Nephron (organoid): ENCODE measurements at regions not wholly inside any gene's neighbourhood (a gene's known extent, or its start where the extent isn't known, plus 50 kb on each side); places are given as distances from the start of the nearest gene placed in this dataset.

Experiments
- H3K27ac Mint-ChIP-seq, 3 experiments: 2 replicates each; pipeline ENCODE4 v1.8.0; 2020; ENCODE audit warnings: mixed read lengths in 3 of 3, mild to moderate bottlenecking in 2 of 3, moderate library complexity in 1 of 3
- H3K27me3 Mint-ChIP-seq: 2 replicates; pipeline ENCODE4 v1.8.0; 2021; ENCODE audit warnings: low read depth, mild to moderate bottlenecking, moderate library complexity, mixed read lengths
- H3K36me3 Mint-ChIP-seq: 2 replicates; pipeline ENCODE4 v1.8.0; 2020; ENCODE audit warnings: low read depth, mixed read lengths
- H3K4me1 Mint-ChIP-seq: 2 replicates; pipeline ENCODE4 v1.8.0; 2020; ENCODE audit warnings: mixed read lengths
- H3K4me3 Mint-ChIP-seq, 3 experiments: 2 replicates each; pipeline ENCODE4 v1.8.0; 2020; ENCODE audit warnings: mild to moderate bottlenecking in 3 of 3, mixed read lengths in 3 of 3, moderate library complexity in 2 of 3
- H3K9me3 Mint-ChIP-seq: 2 replicates; pipeline ENCODE4 v1.8.0; 2020; ENCODE audit warnings: mixed read lengths
- TF ChIP-seq, protein P1 (sequence below), 3 experiments: fragments of 200-600 bp; sonication (generic); IDR thresholded peaks; one replicate each; pipeline ENCODE4 v1.5.0; 2021; ENCODE audit warnings: antibody characterized with exemption in 3 of 3; ENCODE audit not compliant: unreplicated experiment in 3 of 3

DNA sequence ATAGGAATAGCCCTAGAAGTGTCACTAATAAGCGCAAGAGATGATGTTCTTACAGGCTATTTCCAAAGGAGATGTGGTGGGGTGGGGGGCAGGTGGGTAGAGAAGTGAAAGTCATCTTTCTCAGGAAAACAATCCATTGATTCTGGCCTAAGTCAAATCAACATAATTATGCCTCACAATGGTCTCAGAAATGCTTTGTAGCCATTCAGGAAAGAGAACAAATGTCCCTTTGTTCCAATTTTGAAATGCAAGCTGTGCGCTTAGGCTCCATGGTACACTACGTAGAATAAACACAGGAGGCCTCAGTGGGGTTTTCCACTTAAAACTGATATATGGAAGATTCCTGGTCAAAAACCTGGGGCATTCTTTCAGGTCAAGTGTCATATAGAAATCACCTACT is 529.9 kb upstream of the KLHL29 start:
- Mint-ChIP-seq H3K36me3 (no peaks in the 10 kb centered on the region), H3K27me3 (peaks cover 5% of the 10 kb centered on the region), H3K4me1 (no peaks in the 10 kb centered on the region), H3K9me3 (peaks cover 13% of the 10 kb centered on the region), H3K4me3 (no peak overlapping the region), H3K27ac (no peak overlapping the region)
- TF ChIP-seq, protein P1, sequence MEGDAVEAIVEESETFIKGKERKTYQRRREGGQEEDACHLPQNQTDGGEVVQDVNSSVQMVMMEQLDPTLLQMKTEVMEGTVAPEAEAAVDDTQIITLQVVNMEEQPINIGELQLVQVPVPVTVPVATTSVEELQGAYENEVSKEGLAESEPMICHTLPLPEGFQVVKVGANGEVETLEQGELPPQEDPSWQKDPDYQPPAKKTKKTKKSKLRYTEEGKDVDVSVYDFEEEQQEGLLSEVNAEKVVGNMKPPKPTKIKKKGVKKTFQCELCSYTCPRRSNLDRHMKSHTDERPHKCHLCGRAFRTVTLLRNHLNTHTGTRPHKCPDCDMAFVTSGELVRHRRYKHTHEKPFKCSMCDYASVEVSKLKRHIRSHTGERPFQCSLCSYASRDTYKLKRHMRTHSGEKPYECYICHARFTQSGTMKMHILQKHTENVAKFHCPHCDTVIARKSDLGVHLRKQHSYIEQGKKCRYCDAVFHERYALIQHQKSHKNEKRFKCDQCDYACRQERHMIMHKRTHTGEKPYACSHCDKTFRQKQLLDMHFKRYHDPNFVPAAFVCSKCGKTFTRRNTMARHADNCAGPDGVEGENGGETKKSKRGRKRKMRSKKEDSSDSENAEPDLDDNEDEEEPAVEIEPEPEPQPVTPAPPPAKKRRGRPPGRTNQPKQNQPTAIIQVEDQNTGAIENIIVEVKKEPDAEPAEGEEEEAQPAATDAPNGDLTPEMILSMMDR (IDR thresholded peaks at IDR 0.05; ENCODE audit: unreplicated experiment in 3 of 3), result no peak

DNA sequence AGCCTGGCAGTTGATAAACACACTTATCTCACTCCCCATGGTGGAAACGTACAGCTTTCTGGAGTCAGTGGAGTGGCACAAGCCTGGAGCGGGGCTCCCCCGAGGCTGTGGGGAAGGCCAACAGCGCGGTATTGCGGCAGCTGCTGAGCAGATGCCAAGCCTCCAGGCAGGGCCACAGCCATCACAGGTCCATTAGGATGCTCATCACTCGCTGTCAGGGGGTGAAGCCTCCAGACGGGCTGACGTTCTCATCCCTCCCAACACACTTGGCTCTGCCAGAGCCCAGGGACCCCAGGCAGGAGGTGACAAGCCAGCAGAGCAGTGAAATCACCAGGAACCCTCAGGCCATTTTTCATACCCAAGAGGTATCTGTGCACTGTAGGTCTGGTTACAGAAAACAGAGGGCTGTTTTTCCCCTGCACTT is 529.2 kb upstream of the KLHL29 start:
- no peaks in the 10 kb centered on the region for H3K4me1 Mint-ChIP-seq
- H3K9me3 Mint-ChIP-seq, result peaks cover 16% of the 10 kb centered on the region
- H3K27me3 Mint-ChIP-seq, result peaks cover 5% of the 10 kb centered on the region
- no peak overlapping the region for H3K27ac Mint-ChIP-seq
- TF ChIP-seq, protein P1 (IDR thresholded peaks at IDR 0.05; ENCODE audit: unreplicated experiment in 3 of 3), result no peak
- no peak overlapping the region for H3K4me3 Mint-ChIP-seq
- no peaks in the 10 kb centered on the region for H3K36me3 Mint-ChIP-seq

DNA sequence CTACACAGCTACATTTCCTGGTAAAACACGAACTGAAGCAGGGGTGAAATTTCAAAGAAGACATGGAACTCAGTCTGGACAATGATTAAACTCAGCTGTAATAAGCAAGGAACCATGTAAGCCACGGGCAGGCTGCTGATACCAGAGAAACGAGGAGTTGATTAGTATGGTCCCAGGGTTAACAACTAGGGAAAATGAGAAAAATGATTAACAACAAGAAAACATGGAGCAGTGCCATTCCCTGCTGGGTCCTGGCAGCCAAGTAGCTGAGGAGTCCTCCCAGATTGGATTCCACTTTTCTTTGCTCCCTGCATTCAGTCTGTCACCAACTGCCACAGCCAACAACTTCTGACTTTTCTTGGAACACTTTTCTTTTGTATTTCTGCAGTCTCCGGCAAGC is 517.0 kb upstream of the KLHL29 start:
- Mint-ChIP-seq H3K27ac (peak overlapping the region; percentile 92 to 95 (median 94)), H3K36me3 (no peaks in the 10 kb centered on the region), H3K9me3 (no peaks in the 10 kb centered on the region)

DNA sequence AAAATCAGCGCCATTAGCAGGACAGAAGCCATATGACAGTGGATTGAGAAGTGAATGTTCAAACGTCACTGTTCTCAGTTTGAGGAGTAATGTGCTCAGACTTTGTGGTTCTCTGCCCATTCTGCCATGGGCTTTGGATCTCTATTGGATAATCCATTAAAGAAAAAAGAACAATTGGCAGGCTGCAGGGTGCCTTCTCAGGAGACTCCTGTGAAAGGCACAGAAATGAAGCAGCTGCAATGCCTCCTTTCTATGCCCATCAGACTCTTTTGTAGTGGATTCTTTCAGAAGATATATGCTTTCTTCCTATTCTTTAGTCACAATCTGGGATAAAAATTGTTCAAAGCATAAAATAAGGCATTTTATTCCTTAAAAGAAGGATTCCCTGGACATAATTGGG is 506.9 kb upstream of the KLHL29 start:
- Mint-ChIP-seq H3K36me3 (no peaks in the 10 kb centered on the region), H3K27ac (no peak overlapping the region), H3K4me3 (no peak overlapping the region), H3K27me3 (no peaks in the 10 kb centered on the region), H3K9me3 (peaks cover 19% of the 10 kb centered on the region), H3K4me1 (peaks cover 4% of the 10 kb centered on the region)
- TF ChIP-seq, protein P1 (IDR thresholded peaks at IDR 0.05; ENCODE audit: unreplicated experiment in 3 of 3), result no peak

More for the DNA sequence above, 517.0 kb upstream of the KLHL29 start:
- TF ChIP-seq, protein P1 (IDR thresholded peaks at IDR 0.05; ENCODE audit: unreplicated experiment in 3 of 3), result no peak
- Mint-ChIP-seq H3K4me3 (peak overlapping the region in 2 of 3 experiments; percentile 14 to 19), H3K4me1 (peaks cover 17% of the 10 kb centered on the region), H3K27me3 (no peaks in the 10 kb centered on the region)

DNA sequence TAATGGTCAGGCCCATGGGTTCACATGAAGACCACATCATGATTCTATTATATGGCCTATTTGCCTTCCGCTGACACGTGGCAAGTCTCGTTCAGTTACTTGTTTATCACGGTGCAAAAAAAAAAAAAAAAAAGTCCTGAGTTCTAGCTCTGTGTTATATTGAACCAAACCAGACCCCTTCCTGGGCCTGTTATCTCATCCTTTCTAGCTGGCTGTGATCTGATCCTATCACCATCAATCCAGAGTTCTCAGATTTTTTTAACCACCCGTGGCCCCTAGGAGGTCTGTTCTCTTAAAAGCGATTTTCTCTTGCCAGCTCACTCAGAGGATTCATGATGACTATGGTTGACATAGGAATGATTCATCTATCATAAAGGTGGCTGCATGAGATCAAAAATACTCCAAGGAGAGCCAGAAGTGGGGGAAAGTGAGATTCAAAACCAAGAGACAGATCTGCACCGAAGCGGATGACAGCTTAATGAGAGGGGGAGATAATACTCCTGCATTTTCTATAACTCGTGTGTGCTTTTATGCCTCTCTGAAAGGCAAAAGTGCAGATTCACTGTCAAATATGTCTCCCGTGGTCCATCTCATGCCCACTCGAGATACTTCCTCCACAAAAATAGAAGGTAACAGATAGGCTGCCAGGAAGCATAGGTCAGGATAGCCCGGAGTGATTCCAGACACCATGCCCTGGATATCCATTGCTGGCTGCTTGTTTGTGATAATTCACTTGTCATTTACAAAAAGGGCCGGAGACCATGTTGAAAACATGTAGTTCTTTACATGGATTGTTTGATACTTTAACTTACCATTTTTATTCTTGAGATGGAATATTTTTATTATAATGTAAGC is 505.7 kb upstream of the KLHL29 start:
- Mint-ChIP-seq H3K4me1 (peaks cover 6% of the 10 kb centered on the region), H3K27ac (no peak overlapping the region), H3K4me3 (no peak overlapping the region), H3K9me3 (peaks cover 16% of the 10 kb centered on the region), H3K27me3 (no peaks in the 10 kb centered on the region), H3K36me3 (no peaks in the 10 kb centered on the region)
- TF ChIP-seq, protein P1 (IDR thresholded peaks at IDR 0.05; ENCODE audit: unreplicated experiment in 3 of 3), result no peak

DNA sequence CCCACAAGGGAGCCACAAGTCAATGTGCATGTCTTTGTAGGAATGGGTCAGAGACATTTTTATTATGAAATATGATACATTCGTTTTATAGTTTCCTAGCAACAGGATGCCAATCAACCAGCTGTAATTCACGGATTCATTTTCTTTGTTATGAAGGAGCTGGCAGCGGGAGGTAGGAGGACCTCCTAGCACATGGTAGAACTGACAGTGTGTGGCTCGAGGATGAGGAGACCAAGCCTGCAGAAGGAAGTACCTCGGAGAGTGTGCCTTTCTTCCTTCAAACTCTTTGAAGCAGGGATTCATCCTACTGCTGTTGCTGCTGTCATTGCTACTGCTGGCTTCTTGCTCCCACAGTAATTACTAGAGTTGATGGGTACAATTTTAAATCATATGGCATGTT is 504.8 kb upstream of the KLHL29 start:
- Mint-ChIP-seq H3K9me3 (peaks cover 11% of the 10 kb centered on the region), H3K27me3 (no peaks in the 10 kb centered on the region), H3K27ac (no peak overlapping the region), H3K4me1 (peaks cover 6% of the 10 kb centered on the region), H3K36me3 (no peaks in the 10 kb centered on the region), H3K4me3 (no peak overlapping the region)
- TF ChIP-seq, protein P1 (IDR thresholded peaks at IDR 0.05; ENCODE audit: unreplicated experiment in 3 of 3), result no peak
